OCI-LY7 (cell line): ENCODE measurements at regions not wholly inside any gene's neighbourhood (a gene's known extent, or its start where the extent isn't known, plus 50 kb on each side); places are given as distances from the start of the nearest gene placed in this dataset.

ENCODE experiments used
- EZH2phosphoT487 ChIP-seq: fragments of 200-600 bp; sonication (generic); IDR thresholded peaks from 2 replicates; pipeline ENCODE4 v1.6.1; 2018; ENCODE audit warnings: low read depth, borderline replicate concordance, mild to moderate bottlenecking, mixed run types, antibody characterized with exemption, low read length, moderate library complexity, mixed read lengths
- TF ChIP-seq, protein P1 (sequence below): fragments of 200-600 bp; sonication (generic); conservative IDR thresholded peaks from 2 replicates; pipeline ENCODE4 v1.5.1; 2014; ENCODE audit warnings: mild to moderate bottlenecking, antibody characterized with exemption, low read length, moderate library complexity, mixed read lengths

DNA sequence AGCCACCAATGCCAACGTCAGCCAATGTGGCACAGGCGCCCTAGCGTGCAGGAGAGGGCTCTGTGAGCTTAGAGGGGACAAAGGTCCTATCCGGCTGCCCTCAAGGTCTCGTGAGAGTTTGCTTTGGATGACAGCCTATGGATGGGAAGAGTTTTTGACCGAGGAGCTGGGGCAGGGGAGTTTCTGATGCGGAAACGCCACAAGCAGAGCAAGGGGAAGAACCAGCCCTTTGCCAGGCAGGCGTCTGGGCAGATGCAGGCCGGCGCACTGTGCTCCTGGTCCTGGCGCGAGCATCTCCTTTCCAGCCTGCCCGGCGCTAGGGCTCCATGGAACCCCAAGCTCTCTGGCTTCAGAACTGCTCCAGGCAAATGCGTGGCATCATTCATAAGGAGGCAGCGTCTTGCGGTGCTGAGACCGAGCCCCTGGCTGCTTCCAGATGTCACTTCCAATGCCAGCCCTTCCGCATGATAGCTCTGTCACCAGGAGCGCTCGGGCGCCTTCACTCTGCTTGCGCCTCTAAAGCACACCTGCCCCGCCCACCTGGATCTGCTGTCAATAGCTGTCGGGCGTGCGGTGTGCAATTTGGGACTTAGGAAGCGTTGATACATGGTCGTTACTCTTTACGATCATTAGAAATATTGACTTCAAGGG, 374.9 kb upstream of the IRX1 start:
- TF ChIP-seq, protein P1, sequence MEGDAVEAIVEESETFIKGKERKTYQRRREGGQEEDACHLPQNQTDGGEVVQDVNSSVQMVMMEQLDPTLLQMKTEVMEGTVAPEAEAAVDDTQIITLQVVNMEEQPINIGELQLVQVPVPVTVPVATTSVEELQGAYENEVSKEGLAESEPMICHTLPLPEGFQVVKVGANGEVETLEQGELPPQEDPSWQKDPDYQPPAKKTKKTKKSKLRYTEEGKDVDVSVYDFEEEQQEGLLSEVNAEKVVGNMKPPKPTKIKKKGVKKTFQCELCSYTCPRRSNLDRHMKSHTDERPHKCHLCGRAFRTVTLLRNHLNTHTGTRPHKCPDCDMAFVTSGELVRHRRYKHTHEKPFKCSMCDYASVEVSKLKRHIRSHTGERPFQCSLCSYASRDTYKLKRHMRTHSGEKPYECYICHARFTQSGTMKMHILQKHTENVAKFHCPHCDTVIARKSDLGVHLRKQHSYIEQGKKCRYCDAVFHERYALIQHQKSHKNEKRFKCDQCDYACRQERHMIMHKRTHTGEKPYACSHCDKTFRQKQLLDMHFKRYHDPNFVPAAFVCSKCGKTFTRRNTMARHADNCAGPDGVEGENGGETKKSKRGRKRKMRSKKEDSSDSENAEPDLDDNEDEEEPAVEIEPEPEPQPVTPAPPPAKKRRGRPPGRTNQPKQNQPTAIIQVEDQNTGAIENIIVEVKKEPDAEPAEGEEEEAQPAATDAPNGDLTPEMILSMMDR = no peak
- TF ChIP-seq EZH2phosphoT487 = no peak
